Pancreas (tissue), 10 donors: ENCODE measurements at regions not wholly inside any gene's neighbourhood (a gene's known extent, or its start where the extent isn't known, plus 50 kb on each side); places are given as distances from the start of the nearest gene placed in this dataset.

Source experiments
- ATAC-seq, 4 donors: fragments of 200-7000 bp; cut with Tn5 transposase; one replicate each; pipeline versions ENCODE4 v1.8.0 to v1.9.1; 2020; ENCODE audit warnings: mild to moderate bottlenecking in 4 of 4, moderate library complexity in 4 of 4
- DNase-seq, 6 donors: peaks; one replicate each; pipeline ENCODE4 v3.0.0-alpha.2; 2020
- FAIRE-seq: peaks from 2 replicates; lab custom pipeline; 2012; peaks lifted over from hg19 to GRCh38; lab: Jason Lieb, UNC
- H3K27ac ChIP-seq, 4 donors: fragments of 200-600 bp; sonication (generic); 1 replicate in 3 of 4; 2 replicates in 1 of 4; pipeline versions ENCODE4 v1.5.0 to v1.8.0; 2020
- H3K27me3 ChIP-seq, 4 donors: fragments of 200-600 bp; one replicate each; pipeline ENCODE4 v1.8.0; 2021
- H3K36me3 ChIP-seq, 3 donors: fragments of 200-600 bp; sonication (generic) in 1 of 3; one replicate each; pipeline versions ENCODE4 v1.5.0 to v1.8.0; 2020 to 2021
- H3K4me1 ChIP-seq, 3 donors: fragments of 200-600 bp; one replicate each; pipeline ENCODE4 v1.8.0; 2021
- H3K4me3 ChIP-seq, 4 donors: fragments of 200-600 bp; sonication (generic) in 2 of 4; one replicate each; pipeline versions ENCODE4 v1.5.0 to v1.8.0; 2020 to 2021
- H3K9me3 ChIP-seq, 4 donors: fragments of 200-600 bp; one replicate each; pipeline ENCODE4 v1.8.0; 2021
- CTCF ChIP-seq, 4 donors: fragments of 200-600 bp; sonication (generic) in 3 of 4; IDR thresholded peaks; one replicate each; pipeline versions ENCODE4 v1.5.0 to v1.8.0; 2021; ENCODE audit warnings: antibody characterized with exemption in 4 of 4
- WGBS, 2 donors: extraction: QIAGEN DNeasy Blood & Tissue Kit; methylation state at CpG; one replicate each; pipeline ENCODE4 v1.1.7; 2013; 5-methylcytosine and 5-hydroxymethylcytosine counted together
- intact Hi-C, 3 donors: fragments of 100-400 bp; cut with DNase I; formaldehyde crosslinking; loops; one replicate each; pipeline versions ENCODE4 v1.11.1 to v1.14.2; 2022
- donor health status: healthy with polysubstance abuse.
- donor health status: DM: no; HTN: no; CAD: no; lungs with moderate emphysema.
- donor health status: DM: no; HTN: no; CAD: no.
- donor health status: control.
- donor health status: control.
- donor health status: Bipolar disorder and iron deficiency.
- donor health status: DM: yes; HTN: yes; CAD: no.
- donor health status: DM: no; HTN: no; CAD: no.
- donor health status: DM: no; HTN: no; CAD: no.
- donor health status: DM: yes; HTN: yes; CAD: no.

GRCh38 chr12:124461851-124462623 is 105.4 kb downstream of the NCOR2 start:
- FAIRE-seq, result no peak
- peak in 1 of 6 donors; percentile 62 for DNase-seq
- no peak for TF ChIP-seq CTCF (IDR thresholded peaks at IDR 0.05)
- Histone ChIP-seq H3K36me3 (peaks cover 0 to 10% (median 5%) of the 10 kb centered on the region in 3 donors), H3K4me3 (no peak overlapping the region), H3K27me3 (no peaks in the 10 kb centered on the region), H3K4me1 (no peaks in the 10 kb centered on the region), H3K27ac (no peak overlapping the region), H3K9me3 (no peaks in the 10 kb centered on the region)
- 89% methylated on average over 22 of the region's 22 CpGs for WGBS, 2 donors
- no peak for ATAC-seq
- intact Hi-C loops, result no loop called here

DNA sequence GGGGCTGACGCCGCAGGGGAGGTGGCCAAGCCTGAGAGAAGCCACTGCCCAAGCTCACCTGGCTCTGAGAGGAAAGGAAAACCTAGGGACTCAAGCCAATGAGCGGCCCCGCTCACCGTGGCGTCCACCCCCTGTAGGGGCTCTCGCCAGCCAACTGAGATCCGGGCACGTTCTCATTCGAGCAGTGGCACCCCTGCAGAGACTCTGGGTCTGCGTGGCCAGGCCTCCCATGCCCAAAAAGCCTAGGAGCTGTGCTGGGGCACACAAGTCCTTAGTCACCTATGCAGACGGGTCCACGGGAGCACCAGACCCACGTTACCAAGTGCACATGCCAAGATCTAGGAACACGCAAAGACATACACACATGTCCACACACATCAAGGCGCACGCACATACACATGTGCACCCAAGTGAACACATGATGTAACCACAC is 106.2 kb downstream of the NCOR2 start:
- peak in 1 of 6 donors; percentile 64 for DNase-seq
- peaks cover 0 to 10% (median 5%) of the 10 kb centered on the region in 3 donors for H3K36me3 ChIP-seq
- no peak for TF ChIP-seq CTCF (IDR thresholded peaks at IDR 0.05)
- WGBS, 2 donors, result 94 to 95% methylated on average over 17 of the region's 17 CpGs
- no peaks in the 10 kb centered on the region for H3K9me3 ChIP-seq
- H3K27me3 ChIP-seq, result no peaks in the 10 kb centered on the region
- ATAC-seq, result no peak
- H3K27ac ChIP-seq, result no peak overlapping the region
- intact Hi-C loops, result no loop called here
- no peak for FAIRE-seq
- H3K4me1 ChIP-seq, result no peaks in the 10 kb centered on the region
- H3K4me3 ChIP-seq, result no peak overlapping the region

- intact Hi-C loops, result no loop called here
- no peaks in the 10 kb centered on the region for H3K9me3 ChIP-seq
- FAIRE-seq, result no peak
- H3K4me3 ChIP-seq, result no peak overlapping the region
- H3K27ac ChIP-seq, result no peak overlapping the region
- no peaks in the 10 kb centered on the region for H3K4me1 ChIP-seq
- H3K36me3 ChIP-seq, result peaks cover 0 to 12% (median 5%) of the 10 kb centered on the region in 3 donors
- ATAC-seq, result no peak
- no peak for DNase-seq
- H3K27me3 ChIP-seq, result no peaks in the 10 kb centered on the region
- no peak for TF ChIP-seq CTCF (IDR thresholded peaks at IDR 0.05)
- 93 to 97% methylated on average over 9 of the region's 9 CpGs for WGBS, 2 donors
These were observed 106.6 kb downstream of the NCOR2 start for GRCh38 chr12:124460771-124461170.

DNA sequence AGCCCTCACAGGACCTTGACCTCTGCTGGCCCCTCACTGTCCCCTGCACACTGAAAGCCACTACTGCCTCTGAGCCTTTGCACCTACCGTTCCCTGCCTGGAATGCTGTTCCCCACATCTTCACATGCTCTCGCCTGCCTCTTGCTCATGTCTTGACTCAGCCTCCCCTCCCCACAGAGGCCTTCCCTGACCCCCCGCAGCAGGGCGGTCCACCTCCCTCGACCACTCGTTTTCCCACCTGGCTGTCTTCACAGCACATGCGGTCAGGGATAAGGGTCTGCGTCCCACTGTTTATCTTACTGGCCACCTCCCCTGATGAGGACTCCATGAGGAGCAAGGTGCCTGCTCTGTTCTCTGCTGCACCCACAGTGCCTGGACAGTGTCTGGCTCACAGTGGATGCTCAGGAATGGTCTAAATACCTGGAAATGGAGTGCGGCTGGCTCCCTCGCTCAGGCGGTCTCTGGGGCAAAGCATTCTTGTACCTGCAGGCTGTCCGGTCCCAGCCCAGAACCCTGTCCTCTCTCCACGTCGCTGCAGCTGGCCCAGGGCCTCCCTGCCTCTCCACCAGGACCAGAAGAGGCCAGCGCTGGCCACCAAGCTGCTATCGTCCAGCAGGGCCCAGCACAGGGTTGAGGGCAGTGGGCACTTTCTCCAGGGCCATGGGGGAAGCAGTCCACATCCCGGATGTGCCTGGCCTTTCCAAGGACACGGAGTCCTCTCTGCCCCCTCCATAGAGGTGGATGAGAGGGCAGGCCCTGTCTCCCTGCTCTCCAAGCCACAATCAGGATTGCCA is 107.4 kb downstream of the NCOR2 start:
- no peak overlapping the region for H3K27ac ChIP-seq
- no peaks in the 10 kb centered on the region for H3K4me1 ChIP-seq
- H3K27me3 ChIP-seq, result no peaks in the 10 kb centered on the region
- ATAC-seq (no peak), DNase-seq (peak in 1 of 6 donors; percentile 65), FAIRE-seq (no peak)
- TF ChIP-seq CTCF (IDR thresholded peaks at IDR 0.05), result no peak
- no peak overlapping the region for H3K4me3 ChIP-seq
- H3K9me3 ChIP-seq, result no peaks in the 10 kb centered on the region
- peaks cover 0 to 8% (median 2%) of the 10 kb centered on the region in 3 donors for H3K36me3 ChIP-seq
- intact Hi-C loops, result no loop called here
- WGBS, 2 donors, result 97% methylated on average over 18 of the region's 18 CpGs
